ENCODE measurements at regions not wholly inside any gene's neighbourhood (a gene's known extent, or its start where the extent isn't known, plus 50 kb on each side); places are given as distances from the start of the nearest gene placed in this dataset.

DNA sequence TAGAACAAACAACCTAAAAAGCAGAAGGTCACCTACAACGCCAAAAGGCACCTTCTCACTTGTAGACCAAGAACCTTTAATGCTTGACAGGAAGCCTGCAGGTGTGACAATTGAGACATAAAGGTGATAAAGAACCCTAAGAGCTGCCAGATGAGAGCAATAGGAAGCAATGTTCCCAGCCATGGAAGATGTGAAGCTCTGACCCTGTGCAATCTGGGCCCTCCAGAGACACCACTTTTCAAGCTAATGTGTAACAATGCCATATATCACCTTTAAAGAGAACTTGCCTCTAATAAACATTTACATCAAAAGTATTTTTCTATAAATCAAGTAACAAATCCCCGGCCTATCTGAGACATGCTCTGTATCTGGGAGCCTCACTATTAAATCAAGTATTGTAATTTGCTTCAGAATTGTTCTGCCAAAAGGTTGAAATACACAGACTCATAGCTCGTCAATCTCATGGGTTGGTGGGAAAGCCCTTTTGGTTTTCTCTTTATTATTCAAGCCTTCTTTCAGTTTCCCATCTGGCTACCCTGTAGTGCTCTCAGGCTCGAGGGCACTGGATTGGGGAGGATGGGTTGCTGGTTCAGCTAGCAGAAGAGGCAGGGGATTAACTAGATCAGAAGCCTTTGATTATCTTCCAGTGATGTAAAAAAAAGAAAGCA, 368.9 kb downstream of the BUD13 start:
- H3K27ac ChIP-seq, result no peak overlapping the region
- no peaks in the 10 kb centered on the region for H3K9me3 ChIP-seq
- no peaks in the 10 kb centered on the region for H3K4me1 ChIP-seq
- no peaks in the 10 kb centered on the region for H3K27me3 ChIP-seq
- no peaks in the 10 kb centered on the region for H3K36me3 ChIP-seq
- no peak for ATAC-seq
- no peak for TF ChIP-seq CTCF (IDR thresholded peaks at IDR 0.05 in 4 of 5, conservative IDR thresholded peaks at IDR 0.05 in 1 of 5)
- intact Hi-C loops (cut with DNase I; ENCODE audit: low total_unique reads), result no loop called here
- DNase-seq, result no peak
- no peak overlapping the region for H3K4me3 ChIP-seq
- in situ Hi-C loops (cut with MboI; ENCODE audit: low sequenced_read_pairs in 4 of 4), result no loop called here

DNA sequence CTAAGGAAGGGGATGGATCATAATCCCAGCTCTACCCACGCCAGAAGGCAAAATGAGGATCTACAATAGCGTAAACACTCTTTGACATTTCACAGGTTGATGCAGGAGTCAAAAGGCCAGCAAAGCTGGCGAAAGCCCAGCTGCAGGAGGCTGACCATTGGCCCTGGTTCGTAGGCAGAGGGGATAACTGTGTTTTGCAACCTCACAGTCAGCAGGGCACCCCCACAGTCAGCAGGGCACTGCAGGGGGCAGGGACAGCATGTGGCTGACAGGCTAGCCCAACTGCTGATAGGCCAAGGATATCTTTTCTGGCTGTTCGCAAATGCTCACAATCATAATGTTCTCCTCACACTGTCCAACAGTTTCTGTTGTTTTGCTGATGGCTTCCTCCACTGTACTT, 372.7 kb downstream of the BUD13 start:
- in situ Hi-C loops (cut with MboI; ENCODE audit: low sequenced_read_pairs in 4 of 4), result no loop called here
- Histone ChIP-seq H3K4me1 (no peaks in the 10 kb centered on the region), H3K9me3 (no peaks in the 10 kb centered on the region), H3K36me3 (no peaks in the 10 kb centered on the region), H3K27me3 (no peaks in the 10 kb centered on the region), H3K4me3 (no peak overlapping the region), H3K27ac (no peak overlapping the region)
- intact Hi-C loops (cut with DNase I; ENCODE audit: low total_unique reads), result no loop called here
- TF ChIP-seq POLR2A (IDR thresholded peaks at IDR 0.05) (no peak), CTCF (IDR thresholded peaks at IDR 0.05 in 4 of 5, conservative IDR thresholded peaks at IDR 0.05 in 1 of 5) (no peak)
- ATAC-seq (no peak), DNase-seq (no peak)

DNA sequence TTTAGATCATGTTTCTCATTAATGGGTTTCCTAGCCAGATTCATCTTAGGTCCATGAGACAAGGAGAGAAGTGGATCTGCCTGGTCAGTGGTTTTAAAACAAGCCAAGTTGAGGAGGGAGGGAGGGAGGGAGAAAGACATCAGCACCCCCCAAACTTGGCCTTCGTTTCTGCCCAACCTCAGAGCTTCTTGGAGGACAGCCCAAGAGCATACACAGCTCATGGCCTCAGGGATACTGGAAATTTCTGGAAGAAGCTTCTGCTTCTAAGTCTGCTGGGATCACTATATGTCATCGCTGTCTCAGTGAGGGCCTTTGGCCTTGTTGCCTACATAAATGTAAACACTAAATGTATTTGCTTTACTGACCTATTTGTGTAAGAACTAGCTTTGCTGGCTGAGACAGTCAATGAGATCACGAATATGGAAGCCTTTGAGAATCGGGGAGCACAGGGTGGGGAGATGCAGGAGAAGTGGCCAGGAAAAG, 375.1 kb downstream of the BUD13 start:
- intact Hi-C loops (cut with DNase I; ENCODE audit: low total_unique reads) (no loop called here), in situ Hi-C loops (cut with MboI; ENCODE audit: low sequenced_read_pairs in 4 of 4) (no loop called here)
- ATAC-seq (no peak), DNase-seq (no peak)
- Histone ChIP-seq H3K27ac (no peak overlapping the region), H3K27me3 (peaks cover 0 to 13% (median 0%) of the 10 kb centered on the region in 3 donors), H3K4me3 (no peak overlapping the region), H3K4me1 (no peaks in the 10 kb centered on the region), H3K9me3 (no peaks in the 10 kb centered on the region), H3K36me3 (no peaks in the 10 kb centered on the region)
- no peak for TF ChIP-seq CTCF (IDR thresholded peaks at IDR 0.05 in 4 of 5, conservative IDR thresholded peaks at IDR 0.05 in 1 of 5)

DNA sequence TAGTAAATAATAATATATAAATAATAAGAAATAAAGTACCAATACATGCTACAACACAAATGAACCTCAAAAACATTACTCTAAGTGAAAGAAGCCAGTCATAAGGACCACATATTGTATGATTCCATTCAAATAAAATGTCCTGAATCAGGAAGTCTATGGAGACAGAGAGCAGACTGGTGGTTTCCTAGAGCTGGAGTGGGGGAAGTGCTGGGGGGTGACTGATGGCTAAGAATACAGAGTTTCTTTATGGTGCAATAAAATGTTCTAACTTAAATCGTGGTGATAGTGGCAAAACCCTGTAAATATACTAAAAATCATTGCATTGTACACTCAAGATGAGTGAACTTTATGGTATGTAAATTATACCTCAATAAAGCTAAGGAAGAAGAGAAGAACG, 376.5 kb downstream of the BUD13 start:
- Histone ChIP-seq H3K27me3 (peaks cover 0 to 13% (median 4%) of the 10 kb centered on the region in 3 donors), H3K9me3 (no peaks in the 10 kb centered on the region), H3K36me3 (no peaks in the 10 kb centered on the region), H3K27ac (no peak overlapping the region), H3K4me3 (no peak overlapping the region), H3K4me1 (no peaks in the 10 kb centered on the region)
- in situ Hi-C loops (cut with MboI; ENCODE audit: low sequenced_read_pairs in 4 of 4) (no loop called here), intact Hi-C loops (cut with DNase I; ENCODE audit: low total_unique reads) (no loop called here)
- ATAC-seq, result no peak
- no peak for DNase-seq
- TF ChIP-seq CTCF (IDR thresholded peaks at IDR 0.05 in 4 of 5, conservative IDR thresholded peaks at IDR 0.05 in 1 of 5), result no peak
- no peak for TF ChIP-seq POLR2A (IDR thresholded peaks at IDR 0.05)

GRCh38 chr11:116394022-116394421, 378.8 kb downstream of the BUD13 start:
- in situ Hi-C loops (cut with MboI; ENCODE audit: low sequenced_read_pairs in 4 of 4), result no loop called here
- no peak overlapping the region for H3K4me3 ChIP-seq
- ATAC-seq (no peak), DNase-seq (no peak)
- TF ChIP-seq POLR2A (IDR thresholded peaks at IDR 0.05), result no peak
- TF ChIP-seq CTCF (IDR thresholded peaks at IDR 0.05 in 4 of 5, conservative IDR thresholded peaks at IDR 0.05 in 1 of 5), result no peak
- no peaks in the 10 kb centered on the region for H3K4me1 ChIP-seq
- H3K27me3 ChIP-seq, result peaks cover 0 to 13% (median 4%) of the 10 kb centered on the region in 3 donors
- H3K9me3 ChIP-seq, result no peaks in the 10 kb centered on the region
- intact Hi-C loops (cut with DNase I; ENCODE audit: low total_unique reads), result no loop called here
- no peak overlapping the region for H3K27ac ChIP-seq
- no peaks in the 10 kb centered on the region for H3K36me3 ChIP-seq

Data from gastrocnemius medialis (tissue), 4 donors.